Activated T-helper 1 cell treated with anti-CD3 and anti-CD28 coated beads, Interleukin-12 subunit alpha, Interleukin-12 subunit beta, Interleukin-2, Interleukin-4 antibody, amounts not matched to agents 30 ng/mL and 10 ng/mL and 1 ng/mL, durations not matched to agents 14 hours and 24 hours and 36 hours (primary cell): ENCODE measurements at regions not wholly inside any gene's neighbourhood (a gene's known extent, or its start where the extent isn't known, plus 50 kb on each side); places are given as distances from the start of the nearest gene placed in this dataset.
"Not testable (repeated sequence)": the region's sequence is repeated elsewhere in the genome, so short reads cannot be mapped to it uniquely, and the experiment has no call there.

ENCODE experiments used
- DNase-seq: peaks from one replicate; pipeline ENCODE4 v3.0.0; 2021; ENCODE audit warnings: low spot score
- H3K27ac Mint-ChIP-seq: one replicate; pipeline ENCODE4 v1.8.0; 2021; ENCODE audit warnings: mild to moderate bottlenecking, mixed read lengths
- H3K27me3 Mint-ChIP-seq: one replicate; pipeline ENCODE4 v1.8.0; 2022; ENCODE audit warnings: mild to moderate bottlenecking, moderate library complexity, mixed read lengths; ENCODE audit not compliant: insufficient read depth
- H3K36me3 Mint-ChIP-seq: one replicate; pipeline ENCODE4 v1.8.0; 2021; ENCODE audit warnings: low read depth, mixed read lengths
- H3K4me1 Mint-ChIP-seq: one replicate; pipeline ENCODE4 v1.8.0; 2021; ENCODE audit warnings: low read depth, mixed read lengths
- H3K4me3 Mint-ChIP-seq: one replicate; pipeline ENCODE4 v1.8.0; 2021; ENCODE audit warnings: mild to moderate bottlenecking, moderate library complexity, mixed read lengths
- H3K9me3 Mint-ChIP-seq: one replicate; pipeline ENCODE4 v1.8.0; 2021; ENCODE audit warnings: mixed read lengths
- intact Hi-C: fragments of 100-400 bp; cut with micrococcal nuclease; formaldehyde crosslinking; loops from one replicate; pipeline ENCODE4 v1.15.1; 2024

DNA sequence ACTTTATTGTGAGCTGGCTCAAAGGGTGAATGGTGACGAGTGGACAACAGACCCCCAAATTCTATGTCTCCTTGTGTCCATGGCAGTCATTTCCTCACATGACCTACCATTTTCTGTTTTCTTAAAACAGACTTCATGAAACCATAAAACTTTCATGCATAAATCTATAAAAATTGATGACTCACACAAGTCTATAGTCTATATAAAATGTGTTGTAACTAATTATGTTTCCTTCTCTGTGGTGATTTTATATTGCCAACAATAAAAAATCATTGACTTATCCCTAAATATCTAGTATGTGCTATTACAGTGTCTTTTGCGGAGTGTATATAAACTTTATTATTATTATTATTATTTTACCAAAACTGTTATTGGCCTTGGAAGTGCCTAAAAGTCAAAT lies 382.4 kb downstream of the MAT2B start:
- no peaks in the 10 kb centered on the region for H3K36me3 Mint-ChIP-seq
- H3K27me3 Mint-ChIP-seq: no peaks in the 10 kb centered on the region
- no peak overlapping the region for H3K27ac Mint-ChIP-seq
- no peak overlapping the region for H3K4me3 Mint-ChIP-seq
- H3K4me1 Mint-ChIP-seq: no peaks in the 10 kb centered on the region
- intact Hi-C loops: no loop called here
- no peaks in the 10 kb centered on the region for H3K9me3 Mint-ChIP-seq
- DNase-seq: no peak

DNA sequence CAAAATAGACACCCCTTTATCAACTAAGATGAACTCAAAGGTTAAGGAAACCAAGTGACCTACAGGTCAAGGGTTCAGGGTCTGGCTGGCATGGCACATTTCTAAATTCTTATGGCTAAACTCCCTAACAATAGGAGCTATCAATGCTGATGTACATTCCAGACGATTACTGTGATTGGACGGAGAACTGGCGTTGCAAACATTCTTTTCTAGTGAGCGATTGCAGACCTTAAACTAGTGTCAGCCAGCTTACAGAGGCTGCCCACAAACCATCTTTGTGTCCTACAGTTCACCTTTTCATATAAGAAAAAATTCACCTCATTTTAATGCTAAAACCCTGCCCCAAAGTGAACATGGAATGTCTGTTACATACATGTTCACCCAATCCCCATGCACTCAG lies 382.9 kb downstream of the MAT2B start:
- no peak overlapping the region for H3K27ac Mint-ChIP-seq
- H3K27me3 Mint-ChIP-seq: no peaks in the 10 kb centered on the region
- intact Hi-C loops: no loop called here
- no peaks in the 10 kb centered on the region for H3K4me1 Mint-ChIP-seq
- no peak overlapping the region for H3K4me3 Mint-ChIP-seq
- H3K36me3 Mint-ChIP-seq: no peaks in the 10 kb centered on the region
- H3K9me3 Mint-ChIP-seq: no peaks in the 10 kb centered on the region
- no peak for DNase-seq

DNA sequence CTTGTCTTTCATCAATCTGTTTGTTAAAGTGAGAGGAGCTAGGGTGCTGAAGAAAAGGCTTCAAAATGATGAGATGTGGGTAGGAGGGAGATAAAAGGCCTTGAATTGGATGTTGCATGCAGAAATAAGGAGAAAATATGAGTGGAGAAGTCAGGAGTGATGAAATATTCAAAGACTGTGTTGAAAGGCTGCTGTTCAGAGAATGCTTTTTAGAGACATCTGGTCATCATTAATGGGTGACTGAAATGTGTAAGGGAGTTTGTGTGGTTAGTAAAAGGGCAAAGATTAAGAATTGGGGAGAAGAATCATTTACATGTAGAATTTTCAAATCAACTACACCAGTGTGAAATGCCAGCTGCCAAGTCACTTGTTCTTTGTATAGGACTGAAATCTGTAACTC lies 383.9 kb downstream of the MAT2B start:
- no peaks in the 10 kb centered on the region for H3K4me1 Mint-ChIP-seq
- no peak overlapping the region for H3K4me3 Mint-ChIP-seq
- intact Hi-C loops: no loop called here
- H3K27me3 Mint-ChIP-seq: no peaks in the 10 kb centered on the region
- no peak overlapping the region for H3K27ac Mint-ChIP-seq
- no peak for DNase-seq
- no peaks in the 10 kb centered on the region for H3K36me3 Mint-ChIP-seq
- H3K9me3 Mint-ChIP-seq: no peaks in the 10 kb centered on the region

DNA sequence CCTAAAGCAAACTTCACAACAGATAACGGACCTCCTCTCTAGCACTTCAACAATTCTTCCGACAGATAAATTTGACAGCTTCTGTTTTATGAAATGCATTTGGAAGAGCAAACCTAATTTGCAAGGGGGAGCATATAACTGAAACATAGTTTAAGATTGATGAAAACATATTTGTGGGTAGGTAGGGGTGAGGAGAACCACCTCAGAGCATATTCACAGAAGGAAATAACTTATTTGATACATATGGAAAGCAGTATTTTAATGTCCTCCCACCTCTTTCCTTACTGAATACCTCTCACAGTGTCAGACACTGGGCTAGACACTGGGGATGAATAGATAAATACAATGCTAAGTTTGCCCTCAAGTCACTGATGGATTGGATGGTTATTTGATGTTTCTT lies 384.8 kb downstream of the MAT2B start:
- Mint-ChIP-seq H3K27me3 (no peaks in the 10 kb centered on the region), H3K4me3 (no peak overlapping the region), H3K4me1 (no peaks in the 10 kb centered on the region), H3K36me3 (no peaks in the 10 kb centered on the region), H3K9me3 (no peaks in the 10 kb centered on the region), H3K27ac (no peak overlapping the region)
- DNase-seq: no peak
- intact Hi-C loops: no loop called here

DNA sequence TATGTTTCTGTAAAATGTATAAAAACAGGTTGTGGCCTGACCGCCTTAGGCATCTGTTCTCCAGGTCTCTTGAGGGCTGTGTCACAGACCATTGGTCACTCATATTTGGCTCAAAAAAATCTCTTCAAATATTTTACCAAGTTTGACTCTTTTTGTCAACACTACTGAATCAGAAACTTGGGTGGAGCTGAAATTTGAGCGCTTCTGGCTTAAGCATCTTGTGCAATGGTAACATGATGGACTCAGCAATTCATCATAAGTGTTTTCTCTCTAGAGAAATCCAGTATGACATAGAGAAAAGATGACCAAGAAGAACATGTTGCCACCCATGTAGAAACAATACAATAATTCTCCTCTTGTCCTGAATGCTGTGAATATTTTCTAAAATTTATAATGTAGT lies 387.9 kb downstream of the MAT2B start:
- H3K27me3 Mint-ChIP-seq: no peaks in the 10 kb centered on the region
- no peaks in the 10 kb centered on the region for H3K4me1 Mint-ChIP-seq
- intact Hi-C loops: no loop called here
- no peak for DNase-seq
- H3K4me3 Mint-ChIP-seq: no peak overlapping the region
- no peaks in the 10 kb centered on the region for H3K9me3 Mint-ChIP-seq
- H3K36me3 Mint-ChIP-seq: no peaks in the 10 kb centered on the region
- no peak overlapping the region for H3K27ac Mint-ChIP-seq

DNA sequence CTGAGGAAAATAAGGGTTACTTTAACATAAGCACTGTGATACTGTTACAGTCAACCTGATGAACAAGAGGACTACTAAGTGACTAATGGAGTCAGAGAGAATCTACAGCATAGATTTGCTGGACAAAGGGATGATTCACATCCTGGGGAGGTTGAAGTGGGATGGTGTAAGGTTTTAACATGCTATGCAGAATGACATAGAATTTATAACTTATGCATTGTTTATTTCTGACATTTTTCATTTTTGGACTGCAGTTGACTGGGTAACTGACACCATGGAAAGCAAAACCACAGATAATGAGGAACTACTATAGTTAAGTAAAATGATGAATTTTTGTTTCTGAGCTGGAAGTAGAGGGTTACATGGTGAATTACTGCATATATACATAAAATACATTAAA lies 389.2 kb downstream of the MAT2B start:
- Mint-ChIP-seq H3K27me3 (no peaks in the 10 kb centered on the region), H3K36me3 (no peaks in the 10 kb centered on the region), H3K4me1 (no peaks in the 10 kb centered on the region), H3K9me3 (no peaks in the 10 kb centered on the region), H3K4me3 (no peak overlapping the region), H3K27ac (no peak overlapping the region)
- no peak for DNase-seq
- intact Hi-C loops: no loop called here

DNA sequence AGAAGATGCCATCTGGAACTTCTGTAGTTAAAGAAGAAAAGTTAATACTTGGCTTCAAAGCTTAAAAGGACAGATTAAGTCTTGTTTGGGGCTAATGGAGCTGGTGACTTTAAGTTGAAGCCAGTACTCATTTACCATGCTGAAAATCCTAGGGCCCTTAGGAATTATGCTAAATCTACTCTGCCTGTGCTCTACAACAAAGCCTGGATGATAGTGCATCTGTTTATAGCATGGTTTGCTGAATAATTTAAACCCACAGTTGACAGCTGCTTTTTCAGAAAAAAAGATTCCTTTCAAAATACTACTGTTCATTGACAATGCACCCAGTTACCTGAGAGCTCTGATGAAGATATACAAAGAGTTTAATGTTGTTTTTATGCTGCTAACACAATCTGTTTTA lies 393.5 kb downstream of the MAT2B start:
- no peaks in the 10 kb centered on the region for H3K36me3 Mint-ChIP-seq
- no peaks in the 10 kb centered on the region for H3K27me3 Mint-ChIP-seq
- H3K27ac Mint-ChIP-seq: no peak overlapping the region
- intact Hi-C loops: no loop called here
- H3K4me1 Mint-ChIP-seq: no peaks in the 10 kb centered on the region
- H3K4me3 Mint-ChIP-seq: no peak overlapping the region
- no peak for DNase-seq
- peaks cover 4% of the 10 kb centered on the region for H3K9me3 Mint-ChIP-seq

DNA sequence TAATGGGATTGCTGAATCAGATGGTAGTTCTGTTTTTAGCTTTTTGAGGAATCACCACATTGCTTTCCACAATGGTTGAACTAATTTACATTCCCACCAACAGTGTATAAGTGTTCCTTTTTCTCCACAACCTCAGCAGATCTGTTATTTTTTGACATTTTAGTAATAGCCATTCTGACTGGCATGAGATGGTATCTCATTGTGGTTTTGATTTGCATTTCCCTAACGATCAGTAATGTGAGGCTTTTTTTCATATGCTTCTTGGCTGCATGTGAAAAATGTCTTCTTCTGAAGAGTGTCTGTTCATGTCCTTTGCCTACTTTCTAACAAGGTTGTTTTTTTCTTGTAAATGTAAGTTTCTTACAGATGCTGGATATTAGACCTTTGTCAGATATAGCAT lies 402.4 kb downstream of the MAT2B start:
- H3K4me1 Mint-ChIP-seq, H3K27me3 Mint-ChIP-seq, H3K4me3 Mint-ChIP-seq, DNase-seq, H3K36me3 Mint-ChIP-seq, intact Hi-C loops, H3K9me3 Mint-ChIP-seq, H3K27ac Mint-ChIP-seq: not testable (repeated sequence)

DNA sequence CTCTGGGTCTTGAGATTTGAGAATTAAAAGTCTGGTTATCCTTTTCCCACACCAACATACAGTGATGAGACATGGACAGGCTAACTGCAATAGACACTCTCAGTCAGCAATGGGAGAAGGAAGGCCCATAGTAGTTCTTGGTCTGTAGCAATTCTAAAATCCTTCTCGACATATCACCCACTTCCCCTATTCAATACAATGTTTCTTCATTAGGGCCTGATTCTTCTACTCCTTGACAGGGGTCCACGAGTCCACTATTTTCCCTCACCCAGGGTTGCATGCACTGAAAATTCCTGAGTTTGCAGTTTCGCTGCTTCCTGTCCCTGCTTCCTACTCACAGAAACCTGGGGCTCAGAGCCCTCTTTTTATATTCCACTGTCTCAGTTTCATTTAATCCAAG lies 402.8 kb downstream of the MAT2B start:
- H3K36me3 Mint-ChIP-seq: no peaks in the 10 kb centered on the region
- no peaks in the 10 kb centered on the region for H3K27me3 Mint-ChIP-seq
- no peak overlapping the region for H3K4me3 Mint-ChIP-seq
- intact Hi-C loops: no loop called here
- no peaks in the 10 kb centered on the region for H3K4me1 Mint-ChIP-seq
- H3K27ac Mint-ChIP-seq: no peak overlapping the region
- no peak for DNase-seq
- H3K9me3 Mint-ChIP-seq: peaks cover 4% of the 10 kb centered on the region

DNA sequence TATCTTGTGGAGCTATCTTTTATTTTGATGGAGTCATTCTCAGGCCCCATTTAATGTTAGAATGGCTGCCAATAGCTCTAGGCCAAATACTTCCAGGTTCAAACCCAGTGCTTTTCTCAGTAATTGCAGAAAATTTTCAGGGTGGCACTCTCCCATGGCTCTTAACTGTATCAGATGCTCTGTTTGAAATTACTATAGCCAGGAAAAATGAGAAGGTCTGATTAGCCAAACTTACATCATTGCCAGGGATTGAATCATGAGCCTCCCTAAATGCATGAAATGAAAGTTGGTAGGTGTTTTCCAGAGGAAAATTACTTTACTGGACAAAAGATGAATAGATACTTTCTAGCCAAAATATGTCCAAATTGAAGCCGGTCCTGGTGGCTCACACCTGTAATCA lies 404.8 kb downstream of the MAT2B start:
- Mint-ChIP-seq H3K36me3 (no peaks in the 10 kb centered on the region), H3K9me3 (peaks cover 4% of the 10 kb centered on the region), H3K4me1 (no peaks in the 10 kb centered on the region)

DNA sequence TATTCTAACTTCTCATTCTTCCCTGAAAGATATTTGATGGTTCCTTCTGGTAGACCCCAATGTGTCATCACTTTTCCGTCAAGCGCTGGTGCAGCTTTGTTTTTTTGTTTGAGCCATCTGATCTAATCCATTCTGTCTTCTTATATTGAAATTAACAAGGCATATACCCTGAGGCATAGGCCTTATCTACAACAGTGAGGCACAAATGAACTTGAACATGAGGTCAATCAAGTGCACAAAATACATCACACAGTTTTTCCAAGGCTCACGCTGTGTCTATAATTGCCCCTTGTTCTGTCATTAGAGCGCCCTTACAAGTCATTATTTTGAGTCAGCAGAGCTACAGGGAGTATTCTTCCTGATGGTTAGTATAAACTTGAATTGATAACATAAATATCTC lies 406.6 kb downstream of the MAT2B start:
- no peak for DNase-seq
- Mint-ChIP-seq H3K36me3 (no peaks in the 10 kb centered on the region), H3K27ac (no peak overlapping the region), H3K27me3 (no peaks in the 10 kb centered on the region), H3K4me1 (no peaks in the 10 kb centered on the region), H3K4me3 (no peak overlapping the region), H3K9me3 (peaks cover 4% of the 10 kb centered on the region)
- intact Hi-C loops: no loop called here

More for the DNA sequence above, 404.8 kb downstream of the MAT2B start:
- intact Hi-C loops: no loop called here
- no peaks in the 10 kb centered on the region for H3K27me3 Mint-ChIP-seq
- H3K4me3 Mint-ChIP-seq: no peak overlapping the region
- no peak for DNase-seq
- no peak overlapping the region for H3K27ac Mint-ChIP-seq

DNA sequence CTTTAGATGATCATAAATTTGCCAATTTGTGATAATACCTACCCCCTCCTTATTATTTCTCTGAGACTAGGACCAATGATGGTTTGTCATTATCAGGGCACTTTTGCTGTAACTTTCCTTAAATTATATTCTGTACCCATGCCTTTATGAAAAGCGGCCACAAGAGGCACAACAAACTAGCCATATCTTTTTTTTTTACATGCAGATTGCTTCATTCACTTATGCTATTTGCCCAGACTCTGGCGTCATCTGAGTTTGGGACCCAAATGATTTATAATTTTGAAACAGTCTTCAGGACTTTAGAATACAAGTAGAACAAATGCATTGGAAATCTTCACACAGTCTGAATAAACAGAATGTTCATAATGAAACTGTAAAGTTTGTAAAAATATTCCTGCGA lies 408.1 kb downstream of the MAT2B start:
- H3K9me3 Mint-ChIP-seq: peaks cover 7% of the 10 kb centered on the region
- no peaks in the 10 kb centered on the region for H3K36me3 Mint-ChIP-seq
- intact Hi-C loops: no loop called here
- H3K4me1 Mint-ChIP-seq: no peaks in the 10 kb centered on the region
- H3K27ac Mint-ChIP-seq: no peak overlapping the region
- no peak for DNase-seq
- no peak overlapping the region for H3K4me3 Mint-ChIP-seq
- H3K27me3 Mint-ChIP-seq: no peaks in the 10 kb centered on the region

DNA sequence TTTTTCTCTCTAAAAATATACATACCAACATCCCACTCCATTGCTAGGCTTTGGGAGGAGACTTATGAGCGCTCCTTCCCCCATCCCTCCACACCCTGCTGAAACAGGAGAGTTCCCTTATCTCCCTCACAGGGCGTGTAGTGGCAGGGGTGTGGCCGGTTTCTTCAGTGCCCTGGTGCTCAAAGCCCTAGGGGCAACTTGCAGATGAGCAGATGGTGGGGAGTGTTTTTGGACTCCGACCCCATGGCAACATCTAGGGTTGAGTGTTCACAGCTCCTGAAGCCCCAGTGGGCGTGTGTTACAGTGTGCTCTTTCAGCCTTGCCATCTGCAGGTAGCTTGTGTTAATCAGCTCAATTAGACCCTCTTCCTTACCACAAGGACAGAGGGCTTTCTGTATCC lies 409.5 kb downstream of the MAT2B start:
- Mint-ChIP-seq H3K36me3 (no peaks in the 10 kb centered on the region), H3K27me3 (no peaks in the 10 kb centered on the region), H3K27ac (no peak overlapping the region), H3K4me3 (no peak overlapping the region), H3K9me3 (peaks cover 15% of the 10 kb centered on the region), H3K4me1 (no peaks in the 10 kb centered on the region)
- DNase-seq: no peak
- intact Hi-C loops: no loop called here

DNA sequence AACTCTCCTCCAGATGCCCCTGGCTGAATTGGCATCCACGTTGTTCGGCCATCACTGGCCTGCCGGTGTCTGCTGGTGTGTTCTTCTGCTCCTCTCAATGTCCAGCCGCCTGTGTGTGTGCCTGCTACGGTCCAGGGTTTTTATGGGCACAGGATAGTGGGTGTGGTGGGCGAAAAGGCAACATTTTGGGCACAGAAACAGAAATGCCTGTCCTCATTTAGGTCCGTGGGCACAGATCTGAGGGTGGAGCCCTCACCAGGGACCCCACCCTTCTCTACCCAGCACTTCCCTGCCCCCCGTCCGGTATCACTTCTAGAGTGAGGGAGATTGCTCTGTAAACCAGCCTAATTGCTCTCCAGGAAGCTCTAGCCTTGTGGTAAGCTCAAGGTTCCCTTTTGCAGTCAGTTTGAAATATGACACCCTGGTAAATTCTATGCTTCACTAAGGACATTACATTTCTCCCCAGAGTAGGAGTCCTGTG lies 410.1 kb downstream of the MAT2B start:
- intact Hi-C loops: no loop called here
- Mint-ChIP-seq H3K27me3 (no peaks in the 10 kb centered on the region), H3K4me3 (no peak overlapping the region)

More for the DNA sequence above, 410.1 kb downstream of the MAT2B start:
- Mint-ChIP-seq H3K4me1 (no peaks in the 10 kb centered on the region), H3K9me3 (peaks cover 15% of the 10 kb centered on the region), H3K27ac (no peak overlapping the region), H3K36me3 (no peaks in the 10 kb centered on the region)
- no peak for DNase-seq
